ENCODE measurements at regions not wholly inside any gene's neighbourhood (a gene's known extent, or its start where the extent isn't known, plus 50 kb on each side); places are given as distances from the start of the nearest gene placed in this dataset.

DNA sequence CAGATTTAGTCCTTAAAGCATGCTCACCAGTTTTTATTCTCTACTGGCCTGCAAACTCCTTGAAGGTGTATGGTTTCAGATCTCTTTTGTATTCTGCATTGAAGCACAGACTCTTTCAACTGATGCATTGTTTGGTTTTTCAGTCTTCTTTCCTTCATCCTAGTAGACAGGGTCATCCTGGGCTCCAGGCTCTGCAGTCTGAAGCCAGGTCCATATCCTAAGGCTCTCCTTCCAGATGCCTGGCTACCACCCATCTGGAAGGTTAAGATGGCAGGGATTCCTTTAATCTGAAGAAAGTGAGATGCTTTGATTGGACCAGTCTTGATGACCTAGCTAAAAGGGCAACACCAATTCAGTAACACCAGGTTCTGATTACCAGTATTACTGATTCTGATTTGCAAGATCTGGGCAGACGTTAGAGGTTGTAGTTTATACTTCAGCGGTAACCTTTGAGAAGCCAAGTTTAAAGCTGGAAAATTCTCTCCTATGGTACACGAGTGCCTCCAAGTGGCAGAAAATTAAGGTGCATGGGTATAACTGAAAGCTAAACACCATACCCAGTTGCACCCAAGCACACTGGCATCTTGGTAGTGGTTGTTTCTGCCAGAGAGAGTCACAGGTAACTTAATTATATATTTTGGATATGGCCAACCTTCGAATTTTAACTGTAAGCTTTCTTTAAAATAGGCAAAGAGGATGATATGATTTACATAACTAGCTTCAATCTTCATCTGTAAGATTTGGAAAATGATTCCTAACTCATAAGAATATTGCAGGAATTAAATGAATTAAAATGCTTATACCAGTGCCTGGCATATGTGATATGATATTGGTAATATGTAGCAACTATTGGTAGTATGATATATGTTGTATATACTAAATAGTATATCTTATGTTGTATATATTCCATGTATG, 1651.9 kb upstream of the MIR17HG start:
- Histone ChIP-seq H3K4me3 (no peak overlapping the region), H3K4me2 (no peak overlapping the region), H3K4me1 (no peaks in the 10 kb centered on the region), H3K9me3 (no peaks in the 10 kb centered on the region), H3K27ac (peak overlapping the region in 1 of 2 experiments; percentile 41; a peak in 1 of 6 replicates)
- FAIRE-seq (no peak), ATAC-seq (peak; percentile 62 to 77; a peak in 4 of 6 replicates), DNase-seq (ENCODE audit: low read depth in 1 of 2, low spot score in 1 of 2) (peak; percentile 0 to 39)
- ChIA-PET CTCF (interaction anchor here (0.6 to 2.2 kb wide), 10 partner anchors 8 to 1696 kb away, joined by 3 to 8 read pairs (median 3); no protein-coding TSS in a partner anchor), POLR2A (no interaction called here)
- WGBS (ENCODE audit: missing lambda C conversion rate), result 3% methylated on average over 4 of the region's 4 CpGs
- TF ChIP-seq MYC (IDR thresholded peaks at IDR 0.05; ENCODE audit: borderline replicate concordance, low read length) (no peak), SMC3 (IDR thresholded peaks at IDR 0.05) (peak; percentile 77), CBX8 (IDR thresholded peaks at IDR 0.05) (no peak), RAD21 (conservative IDR thresholded peaks at IDR 0.05 in 1 of 2, IDR thresholded peaks at IDR 0.05 in 1 of 2) (peak; percentile 82 to 85)
- TF ChIP-seq, protein P1, sequence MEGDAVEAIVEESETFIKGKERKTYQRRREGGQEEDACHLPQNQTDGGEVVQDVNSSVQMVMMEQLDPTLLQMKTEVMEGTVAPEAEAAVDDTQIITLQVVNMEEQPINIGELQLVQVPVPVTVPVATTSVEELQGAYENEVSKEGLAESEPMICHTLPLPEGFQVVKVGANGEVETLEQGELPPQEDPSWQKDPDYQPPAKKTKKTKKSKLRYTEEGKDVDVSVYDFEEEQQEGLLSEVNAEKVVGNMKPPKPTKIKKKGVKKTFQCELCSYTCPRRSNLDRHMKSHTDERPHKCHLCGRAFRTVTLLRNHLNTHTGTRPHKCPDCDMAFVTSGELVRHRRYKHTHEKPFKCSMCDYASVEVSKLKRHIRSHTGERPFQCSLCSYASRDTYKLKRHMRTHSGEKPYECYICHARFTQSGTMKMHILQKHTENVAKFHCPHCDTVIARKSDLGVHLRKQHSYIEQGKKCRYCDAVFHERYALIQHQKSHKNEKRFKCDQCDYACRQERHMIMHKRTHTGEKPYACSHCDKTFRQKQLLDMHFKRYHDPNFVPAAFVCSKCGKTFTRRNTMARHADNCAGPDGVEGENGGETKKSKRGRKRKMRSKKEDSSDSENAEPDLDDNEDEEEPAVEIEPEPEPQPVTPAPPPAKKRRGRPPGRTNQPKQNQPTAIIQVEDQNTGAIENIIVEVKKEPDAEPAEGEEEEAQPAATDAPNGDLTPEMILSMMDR (IDR thresholded peaks at IDR 0.05), result peak; percentile 68
- TF ChIP-seq, protein P2, sequence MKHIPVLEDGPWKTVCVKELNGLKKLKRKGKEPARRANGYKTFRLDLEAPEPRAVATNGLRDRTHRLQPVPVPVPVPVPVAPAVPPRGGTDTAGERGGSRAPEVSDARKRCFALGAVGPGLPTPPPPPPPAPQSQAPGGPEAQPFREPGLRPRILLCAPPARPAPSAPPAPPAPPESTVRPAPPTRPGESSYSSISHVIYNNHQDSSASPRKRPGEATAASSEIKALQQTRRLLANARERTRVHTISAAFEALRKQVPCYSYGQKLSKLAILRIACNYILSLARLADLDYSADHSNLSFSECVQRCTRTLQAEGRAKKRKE (CRISPR knock-in tag; IDR thresholded peaks at IDR 0.05; ENCODE audit: low read depth), result no peak

DNA sequence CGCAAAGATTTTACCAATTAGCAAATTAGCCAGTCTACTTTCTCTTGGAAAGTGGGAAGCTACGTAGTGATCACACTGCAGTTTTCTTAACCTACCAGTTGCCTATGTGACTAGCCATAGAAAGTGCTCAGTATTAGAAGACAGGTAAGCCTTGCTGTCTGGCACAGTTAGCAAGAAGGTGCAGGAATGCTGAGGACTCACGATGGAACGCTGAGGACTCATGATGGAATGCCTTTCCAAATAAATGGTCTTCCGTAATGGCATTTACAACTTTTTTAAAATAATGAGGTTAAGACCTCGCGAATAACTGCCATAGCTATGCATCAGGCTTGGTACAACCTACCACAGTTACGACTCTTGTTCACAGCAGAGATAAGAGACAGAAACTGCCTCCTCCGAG, 1645.6 kb upstream of the MIR17HG start:
- FAIRE-seq (no peak), ATAC-seq (no peak), DNase-seq (ENCODE audit: low read depth in 1 of 2, low spot score in 1 of 2) (no peak)
- TF ChIP-seq HOXB13 (CRISPR knock-in tag; IDR thresholded peaks at IDR 0.05; ENCODE audit: low read depth), result no peak
- no peak for TF ChIP-seq CHD2 (IDR thresholded peaks at IDR 0.05; ENCODE audit: low read length, partially characterized antibody)
- TF ChIP-seq MYC (IDR thresholded peaks at IDR 0.05; ENCODE audit: borderline replicate concordance, low read length), result no peak
- TF ChIP-seq HEYL (CRISPR knock-in tag; IDR thresholded peaks at IDR 0.05), result no peak
- TF ChIP-seq HOXB5 (CRISPR knock-in tag; IDR thresholded peaks at IDR 0.05), result no peak
- TF ChIP-seq POLR2A (IDR thresholded peaks at IDR 0.05; ENCODE audit: low read length), result no peak
- TF ChIP-seq HDAC2 (IDR thresholded peaks at IDR 0.05), result no peak
- TF ChIP-seq, protein P3, sequence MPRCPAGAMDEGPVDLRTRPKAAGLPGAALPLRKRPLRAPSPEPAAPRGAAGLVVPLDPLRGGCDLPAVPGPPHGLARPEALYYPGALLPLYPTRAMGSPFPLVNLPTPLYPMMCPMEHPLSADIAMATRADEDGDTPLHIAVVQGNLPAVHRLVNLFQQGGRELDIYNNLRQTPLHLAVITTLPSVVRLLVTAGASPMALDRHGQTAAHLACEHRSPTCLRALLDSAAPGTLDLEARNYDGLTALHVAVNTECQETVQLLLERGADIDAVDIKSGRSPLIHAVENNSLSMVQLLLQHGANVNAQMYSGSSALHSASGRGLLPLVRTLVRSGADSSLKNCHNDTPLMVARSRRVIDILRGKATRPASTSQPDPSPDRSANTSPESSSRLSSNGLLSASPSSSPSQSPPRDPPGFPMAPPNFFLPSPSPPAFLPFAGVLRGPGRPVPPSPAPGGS (IDR thresholded peaks at IDR 0.05), result no peak
- no peak for TF ChIP-seq EP300 (IDR thresholded peaks at IDR 0.05)
- TF ChIP-seq FOSB (CRISPR knock-in tag; IDR thresholded peaks at IDR 0.05), result no peak
- TF ChIP-seq HOXA7 (CRISPR knock-in tag; IDR thresholded peaks at IDR 0.05), result no peak
- no peak for TF ChIP-seq RNF2 (IDR thresholded peaks at IDR 0.05; ENCODE audit: borderline replicate concordance, low read depth)
- TF ChIP-seq, protein P1 (IDR thresholded peaks at IDR 0.05), result no peak
- TF ChIP-seq, protein P2 (CRISPR knock-in tag; IDR thresholded peaks at IDR 0.05; ENCODE audit: low read depth), result no peak
- ChIA-PET POLR2A (no interaction called here), CTCF (no interaction called here)
- 0 out of 3 replicates have a peak, but pooled peaks cover 4% of the 10 kb centered on the region for H3K9me3 ChIP-seq
- H3K27ac ChIP-seq, result no peak overlapping the region
- no peaks in the 10 kb centered on the region for H3K4me1 ChIP-seq
- WGBS (ENCODE audit: missing lambda C conversion rate), result 80% methylated on average over 9 of the region's 9 CpGs
- H3K4me2 ChIP-seq, result no peak overlapping the region
- H3K4me3 ChIP-seq, result no peak overlapping the region
